Esophagus squamous epithelium (tissue), 4 donors: ENCODE measurements at regions not wholly inside any gene's neighbourhood (a gene's known extent, or its start where the extent isn't known, plus 50 kb on each side); places are given as distances from the start of the nearest gene placed in this dataset.

ENCODE experiments used
- POLR2A ChIP-seq, 4 donors: fragments of 450-650 bp; IDR thresholded peaks; one replicate each; pipeline ENCODE4 v1.6.1; 2017; ENCODE audit warnings: antibody characterized with exemption in 4 of 4, mild to moderate bottlenecking in 4 of 4, moderate library complexity in 3 of 4
- TF ChIP-seq, protein P1 (sequence below), 6 experiments: fragments of 450-650 bp in 4 of 6; fragments of 200-600 bp in 2 of 6; sonication (generic) in 2 of 6; IDR thresholded peaks; one replicate each; pipeline ENCODE4 v1.5.1; 2016 to 2019; ENCODE audit warnings: antibody characterized with exemption in 6 of 6, mild to moderate bottlenecking in 4 of 6, moderate library complexity in 4 of 6

DNA sequence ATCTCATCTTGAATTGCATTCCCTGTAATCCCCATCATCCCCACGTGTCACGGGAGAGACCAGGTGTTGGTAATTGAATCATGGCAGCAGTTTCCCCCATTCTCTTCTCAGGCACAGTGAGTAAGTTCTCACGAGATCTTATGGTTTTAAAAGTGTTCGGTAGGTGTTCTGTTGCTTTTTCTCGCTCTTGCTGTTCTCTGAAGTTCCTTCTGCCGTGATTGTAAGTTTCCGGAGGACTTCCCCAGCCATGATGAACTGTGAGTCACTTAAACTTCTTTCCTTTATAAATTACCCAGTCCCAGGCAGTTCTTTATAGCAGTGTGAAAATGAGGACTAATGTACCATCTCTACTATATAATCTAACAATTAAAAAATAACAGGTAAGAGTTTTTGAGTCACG lies 409.9 kb upstream of the NRXN1 start:
- TF ChIP-seq, protein P1, sequence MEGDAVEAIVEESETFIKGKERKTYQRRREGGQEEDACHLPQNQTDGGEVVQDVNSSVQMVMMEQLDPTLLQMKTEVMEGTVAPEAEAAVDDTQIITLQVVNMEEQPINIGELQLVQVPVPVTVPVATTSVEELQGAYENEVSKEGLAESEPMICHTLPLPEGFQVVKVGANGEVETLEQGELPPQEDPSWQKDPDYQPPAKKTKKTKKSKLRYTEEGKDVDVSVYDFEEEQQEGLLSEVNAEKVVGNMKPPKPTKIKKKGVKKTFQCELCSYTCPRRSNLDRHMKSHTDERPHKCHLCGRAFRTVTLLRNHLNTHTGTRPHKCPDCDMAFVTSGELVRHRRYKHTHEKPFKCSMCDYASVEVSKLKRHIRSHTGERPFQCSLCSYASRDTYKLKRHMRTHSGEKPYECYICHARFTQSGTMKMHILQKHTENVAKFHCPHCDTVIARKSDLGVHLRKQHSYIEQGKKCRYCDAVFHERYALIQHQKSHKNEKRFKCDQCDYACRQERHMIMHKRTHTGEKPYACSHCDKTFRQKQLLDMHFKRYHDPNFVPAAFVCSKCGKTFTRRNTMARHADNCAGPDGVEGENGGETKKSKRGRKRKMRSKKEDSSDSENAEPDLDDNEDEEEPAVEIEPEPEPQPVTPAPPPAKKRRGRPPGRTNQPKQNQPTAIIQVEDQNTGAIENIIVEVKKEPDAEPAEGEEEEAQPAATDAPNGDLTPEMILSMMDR (IDR thresholded peaks at IDR 0.05), result no peak
- no peak for TF ChIP-seq POLR2A (IDR thresholded peaks at IDR 0.05)
